ENCODE measurements at regions not wholly inside any gene's neighbourhood (a gene's known extent, or its start where the extent isn't known, plus 50 kb on each side); places are given as distances from the start of the nearest gene placed in this dataset.
"Not testable (repeated sequence)": the region's sequence is repeated elsewhere in the genome, so short reads cannot be mapped to it uniquely, and the experiment has no call there.

GRCh38 chr4:15163284-15163645, 161.0 kb downstream of the CPEB2 start:
- DNase-seq (ENCODE audit: low read depth) = no peak

- DNase-seq (ENCODE audit: low read depth) = no peak
Observed at GRCh38 chr4:15164571-15164970, 162.3 kb downstream of the CPEB2 start.

GRCh38 chr4:15167743-15168142, 165.5 kb downstream of the CPEB2 start:
- DNase-seq (ENCODE audit: low read depth) = no peak

- DNase-seq (ENCODE audit: low read depth) = no peak
Observed at GRCh38 chr4:15168759-15169158, 166.5 kb downstream of the CPEB2 start.

- no peak for DNase-seq (ENCODE audit: low read depth)
Observed at GRCh38 chr4:15171725-15172124, 169.4 kb downstream of the CPEB2 start.

- DNase-seq (ENCODE audit: low read depth) = no peak
Observed at GRCh38 chr4:15173251-15173650, 171.0 kb downstream of the CPEB2 start.

GRCh38 chr4:15174168-15174567, 171.9 kb downstream of the CPEB2 start:
- not testable (repeated sequence) for DNase-seq (ENCODE audit: low read depth)

GRCh38 chr4:15179842-15180241, 177.6 kb downstream of the CPEB2 start:
- not testable (repeated sequence) for DNase-seq (ENCODE audit: low read depth)

GRCh38 chr4:15182600-15183220, 180.4 kb downstream of the CPEB2 start:
- no peak for DNase-seq (ENCODE audit: low read depth)

GRCh38 chr4:15186149-15186548, 183.9 kb downstream of the CPEB2 start:
- DNase-seq (ENCODE audit: low read depth) = no peak

GRCh38 chr4:15186806-15187205, 184.5 kb downstream of the CPEB2 start:
- no peak for DNase-seq (ENCODE audit: low read depth)

- no peak for DNase-seq (ENCODE audit: low read depth)
Observed at GRCh38 chr4:15188605-15189539, 186.6 kb downstream of the CPEB2 start.

- no peak for DNase-seq (ENCODE audit: low read depth)
Observed at GRCh38 chr4:15194520-15194919, 192.2 kb downstream of the CPEB2 start.

GRCh38 chr4:15197005-15197404, 194.7 kb downstream of the CPEB2 start:
- no peak for DNase-seq (ENCODE audit: low read depth)

- DNase-seq (ENCODE audit: low read depth) = no peak
Observed at GRCh38 chr4:15198070-15198727, 195.9 kb downstream of the CPEB2 start.

- no peak for DNase-seq (ENCODE audit: low read depth)
Observed at GRCh38 chr4:15201782-15202181, 199.5 kb downstream of the CPEB2 start.

GRCh38 chr4:15202481-15202880, 200.2 kb downstream of the CPEB2 start:
- no peak for DNase-seq (ENCODE audit: low read depth)

- not testable (repeated sequence) for DNase-seq (ENCODE audit: low read depth)
Observed at GRCh38 chr4:15206526-15206925, 204.2 kb downstream of the CPEB2 start.

GRCh38 chr4:15213302-15213970, 211.2 kb downstream of the CPEB2 start:
- no peak for DNase-seq (ENCODE audit: low read depth)

GRCh38 chr4:15215109-15215508, 212.7 kb upstream of the C1QTNF7 start:
- DNase-seq (ENCODE audit: low read depth) = no peak

GRCh38 chr4:15226203-15226602, 201.6 kb upstream of the C1QTNF7 start:
- no peak for DNase-seq (ENCODE audit: low read depth)

Measured in stimulated activated CD8-positive, alpha-beta memory T cell treated with anti-CD3 and anti-CD28 coated beads, Interleukin-4, amount 100 ng/mL, for 24 hours (primary cell).